Stimulated activated naive B cell treated with anti-CD40 and anti-IgM and Interleukin-4, amounts not matched to agents 10 μg/mL and 1 μg/mL and 100 μg/mL, for 72 hours (primary cell): ENCODE measurements at regions not wholly inside any gene's neighbourhood (a gene's known extent, or its start where the extent isn't known, plus 50 kb on each side); places are given as distances from the start of the nearest gene placed in this dataset.
"Not testable (repeated sequence)": the region's sequence is repeated elsewhere in the genome, so short reads cannot be mapped to it uniquely, and the experiment has no call there.

Experiments used
- ATAC-seq, 2 donors: fragments of 150-1000 bp; cut with Tn5 transposase; replicated peaks; 2 replicates each; pipeline ENCODE4 v1.10.0; 2021; ENCODE audit warnings: moderate library complexity in 1 of 2
- DNase-seq: peaks from one replicate; pipeline ENCODE4 v3.0.0; 2021
- H3K27ac Mint-ChIP-seq: one replicate; pipeline ENCODE4 v1.8.0; 2022; ENCODE audit warnings: mild to moderate bottlenecking, mixed read lengths
- H3K27me3 Mint-ChIP-seq, 2 donors: one replicate each; pipeline ENCODE4 v1.8.0; 2022; ENCODE audit warnings: mixed read lengths in 2 of 2
- H3K36me3 Mint-ChIP-seq, 2 donors: one replicate each; pipeline ENCODE4 v1.8.0; 2022; ENCODE audit warnings: mixed read lengths in 2 of 2, mild to moderate bottlenecking in 1 of 2
- H3K4me1 Mint-ChIP-seq, 2 donors: one replicate each; pipeline ENCODE4 v1.8.0; 2022; ENCODE audit warnings: mixed read lengths in 2 of 2, mild to moderate bottlenecking in 1 of 2
- H3K4me3 Mint-ChIP-seq, 2 donors: one replicate each; pipeline ENCODE4 v1.8.0; 2022; ENCODE audit warnings: mild to moderate bottlenecking in 2 of 2, mixed read lengths in 2 of 2, moderate library complexity in 1 of 2
- H3K9me3 Mint-ChIP-seq, 2 donors: one replicate each; pipeline ENCODE4 v1.8.0; 2022; ENCODE audit warnings: mixed read lengths in 2 of 2, mild to moderate bottlenecking in 1 of 2

GRCh38 chr3:144865948-144866347 lies 894.3 kb downstream of the DIPK2A start:
- H3K4me3 Mint-ChIP-seq = no peak overlapping the region
- H3K27me3 Mint-ChIP-seq = no peaks in the 10 kb centered on the region
- H3K4me1 Mint-ChIP-seq = no peaks in the 10 kb centered on the region
- no peaks in the 10 kb centered on the region for H3K9me3 Mint-ChIP-seq
- DNase-seq = no peak
- H3K36me3 Mint-ChIP-seq = no peaks in the 10 kb centered on the region
- H3K27ac Mint-ChIP-seq = no peak overlapping the region
- ATAC-seq = no peak

GRCh38 chr3:144866476-144866875 lies 894.9 kb downstream of the DIPK2A start:
- H3K27ac Mint-ChIP-seq = no peak overlapping the region
- DNase-seq (no peak), ATAC-seq (no peak)
- H3K36me3 Mint-ChIP-seq = no peaks in the 10 kb centered on the region
- H3K27me3 Mint-ChIP-seq = no peaks in the 10 kb centered on the region
- H3K4me1 Mint-ChIP-seq = no peaks in the 10 kb centered on the region
- no peaks in the 10 kb centered on the region for H3K9me3 Mint-ChIP-seq
- H3K4me3 Mint-ChIP-seq = no peak overlapping the region

GRCh38 chr3:144868506-144868905 lies 896.9 kb downstream of the DIPK2A start:
- Mint-ChIP-seq H3K27ac (no peak overlapping the region), H3K27me3 (no peaks in the 10 kb centered on the region), H3K4me1 (no peaks in the 10 kb centered on the region), H3K9me3 (no peaks in the 10 kb centered on the region), H3K36me3 (no peaks in the 10 kb centered on the region), H3K4me3 (no peak overlapping the region)
- DNase-seq (no peak), ATAC-seq (no peak)

GRCh38 chr3:144873066-144873465 lies 901.4 kb downstream of the DIPK2A start:
- Mint-ChIP-seq H3K4me3 (no peak overlapping the region), H3K27me3 (no peaks in the 10 kb centered on the region), H3K9me3 (no peaks in the 10 kb centered on the region), H3K36me3 (no peaks in the 10 kb centered on the region), H3K4me1 (no peaks in the 10 kb centered on the region), H3K27ac (no peak overlapping the region)
- ATAC-seq (no peak), DNase-seq (no peak)

- Mint-ChIP-seq H3K27me3 (no peaks in the 10 kb centered on the region), H3K36me3 (no peaks in the 10 kb centered on the region), H3K4me1 (no peaks in the 10 kb centered on the region), H3K9me3 (no peaks in the 10 kb centered on the region), H3K4me3 (no peak overlapping the region), H3K27ac (no peak overlapping the region)
- DNase-seq = no peak
- ATAC-seq = no peak
These were observed 903.6 kb downstream of the DIPK2A start for GRCh38 chr3:144875211-144875610.

- H3K4me3 Mint-ChIP-seq = no peak overlapping the region
- ATAC-seq (no peak), DNase-seq (no peak)
- no peaks in the 10 kb centered on the region for H3K4me1 Mint-ChIP-seq
- no peaks in the 10 kb centered on the region for H3K9me3 Mint-ChIP-seq
- H3K27ac Mint-ChIP-seq = no peak overlapping the region
- H3K36me3 Mint-ChIP-seq = no peaks in the 10 kb centered on the region
- H3K27me3 Mint-ChIP-seq = no peaks in the 10 kb centered on the region
These were observed 905.7 kb downstream of the DIPK2A start for GRCh38 chr3:144877356-144877755.

GRCh38 chr3:144879701-144880100 lies 908.1 kb downstream of the DIPK2A start:
- no peaks in the 10 kb centered on the region for H3K36me3 Mint-ChIP-seq
- ATAC-seq (no peak), DNase-seq (no peak)
- H3K9me3 Mint-ChIP-seq = no peaks in the 10 kb centered on the region
- H3K27ac Mint-ChIP-seq = no peak overlapping the region
- no peak overlapping the region for H3K4me3 Mint-ChIP-seq
- no peaks in the 10 kb centered on the region for H3K27me3 Mint-ChIP-seq
- H3K4me1 Mint-ChIP-seq = no peaks in the 10 kb centered on the region

GRCh38 chr3:144893980-144894379 lies 922.4 kb downstream of the DIPK2A start:
- Mint-ChIP-seq H3K9me3 (peaks cover 2 to 3% of the 10 kb centered on the region in 2 donors), H3K27ac (no peak overlapping the region), H3K4me3 (no peak overlapping the region), H3K27me3 (no peaks in the 10 kb centered on the region), H3K4me1 (no peaks in the 10 kb centered on the region), H3K36me3 (no peaks in the 10 kb centered on the region)
- DNase-seq (no peak), ATAC-seq (no peak)

- no peaks in the 10 kb centered on the region for H3K4me1 Mint-ChIP-seq
- H3K4me3 Mint-ChIP-seq = no peak overlapping the region
- no peaks in the 10 kb centered on the region for H3K36me3 Mint-ChIP-seq
- no peak for ATAC-seq
- H3K27ac Mint-ChIP-seq = no peak overlapping the region
- DNase-seq = no peak
- H3K9me3 Mint-ChIP-seq = peaks cover 2 to 3% of the 10 kb centered on the region in 2 donors
- H3K27me3 Mint-ChIP-seq = no peaks in the 10 kb centered on the region
These were observed 923.0 kb downstream of the DIPK2A start for GRCh38 chr3:144894576-144894975.

GRCh38 chr3:144900366-144900765 lies 928.7 kb downstream of the DIPK2A start:
- no peaks in the 10 kb centered on the region for H3K36me3 Mint-ChIP-seq
- peaks cover 3 to 9% of the 10 kb centered on the region in 2 donors for H3K9me3 Mint-ChIP-seq
- no peak for ATAC-seq
- DNase-seq = no peak
- H3K27ac Mint-ChIP-seq = no peak overlapping the region
- H3K4me3 Mint-ChIP-seq = no peak overlapping the region
- no peaks in the 10 kb centered on the region for H3K4me1 Mint-ChIP-seq
- no peaks in the 10 kb centered on the region for H3K27me3 Mint-ChIP-seq

- H3K9me3 Mint-ChIP-seq = peaks cover 3 to 14% of the 10 kb centered on the region in 2 donors
- not testable (repeated sequence) for H3K27me3 Mint-ChIP-seq, H3K4me3 Mint-ChIP-seq, H3K36me3 Mint-ChIP-seq, DNase-seq, ATAC-seq, H3K4me1 Mint-ChIP-seq, H3K27ac Mint-ChIP-seq
These were observed 936.0 kb downstream of the DIPK2A start for GRCh38 chr3:144907581-144907980.

- H3K27ac Mint-ChIP-seq = no peak overlapping the region
- H3K4me3 Mint-ChIP-seq = no peak overlapping the region
- no peaks in the 10 kb centered on the region for H3K36me3 Mint-ChIP-seq
- H3K9me3 Mint-ChIP-seq = peaks cover 0 to 7% of the 10 kb centered on the region in 2 donors
- DNase-seq (no peak), ATAC-seq (no peak)
- no peaks in the 10 kb centered on the region for H3K27me3 Mint-ChIP-seq
- H3K4me1 Mint-ChIP-seq = no peaks in the 10 kb centered on the region
These were observed 941.3 kb downstream of the DIPK2A start for GRCh38 chr3:144912968-144913367.

- ATAC-seq = no peak
- no peaks in the 10 kb centered on the region for H3K27me3 Mint-ChIP-seq
- no peaks in the 10 kb centered on the region for H3K4me1 Mint-ChIP-seq
- no peak overlapping the region for H3K27ac Mint-ChIP-seq
- no peaks in the 10 kb centered on the region for H3K36me3 Mint-ChIP-seq
- no peak for DNase-seq
- no peak overlapping the region for H3K4me3 Mint-ChIP-seq
- H3K9me3 Mint-ChIP-seq = peaks cover 0 to 3% of the 10 kb centered on the region in 2 donors
These were observed 943.6 kb downstream of the DIPK2A start for GRCh38 chr3:144915202-144915601.

- Mint-ChIP-seq H3K4me3 (no peak overlapping the region), H3K9me3 (peaks cover 3 to 5% of the 10 kb centered on the region in 2 donors), H3K27ac (no peak overlapping the region), H3K36me3 (no peaks in the 10 kb centered on the region), H3K4me1 (no peaks in the 10 kb centered on the region), H3K27me3 (no peaks in the 10 kb centered on the region)
- DNase-seq (no peak), ATAC-seq (peak in 1 of 2 donors; percentile 31)
These were observed 950.1 kb downstream of the DIPK2A start for GRCh38 chr3:144921710-144922109.

- peaks cover 3 to 5% of the 10 kb centered on the region in 2 donors for H3K9me3 Mint-ChIP-seq
- no peak overlapping the region for H3K4me3 Mint-ChIP-seq
- H3K27ac Mint-ChIP-seq = no peak overlapping the region
- no peaks in the 10 kb centered on the region for H3K27me3 Mint-ChIP-seq
- no peaks in the 10 kb centered on the region for H3K4me1 Mint-ChIP-seq
- DNase-seq (no peak), ATAC-seq (no peak)
- no peaks in the 10 kb centered on the region for H3K36me3 Mint-ChIP-seq
These were observed 951.6 kb downstream of the DIPK2A start for GRCh38 chr3:144923046-144923775.
